ENCODE measurements at regions not wholly inside any gene's neighbourhood (a gene's known extent, or its start where the extent isn't known, plus 50 kb on each side); places are given as distances from the start of the nearest gene placed in this dataset.

GRCh38 chr1:232191560-232191959, 438.4 kb downstream of the SIPA1L2 start:
- TF ChIP-seq, protein P1, sequence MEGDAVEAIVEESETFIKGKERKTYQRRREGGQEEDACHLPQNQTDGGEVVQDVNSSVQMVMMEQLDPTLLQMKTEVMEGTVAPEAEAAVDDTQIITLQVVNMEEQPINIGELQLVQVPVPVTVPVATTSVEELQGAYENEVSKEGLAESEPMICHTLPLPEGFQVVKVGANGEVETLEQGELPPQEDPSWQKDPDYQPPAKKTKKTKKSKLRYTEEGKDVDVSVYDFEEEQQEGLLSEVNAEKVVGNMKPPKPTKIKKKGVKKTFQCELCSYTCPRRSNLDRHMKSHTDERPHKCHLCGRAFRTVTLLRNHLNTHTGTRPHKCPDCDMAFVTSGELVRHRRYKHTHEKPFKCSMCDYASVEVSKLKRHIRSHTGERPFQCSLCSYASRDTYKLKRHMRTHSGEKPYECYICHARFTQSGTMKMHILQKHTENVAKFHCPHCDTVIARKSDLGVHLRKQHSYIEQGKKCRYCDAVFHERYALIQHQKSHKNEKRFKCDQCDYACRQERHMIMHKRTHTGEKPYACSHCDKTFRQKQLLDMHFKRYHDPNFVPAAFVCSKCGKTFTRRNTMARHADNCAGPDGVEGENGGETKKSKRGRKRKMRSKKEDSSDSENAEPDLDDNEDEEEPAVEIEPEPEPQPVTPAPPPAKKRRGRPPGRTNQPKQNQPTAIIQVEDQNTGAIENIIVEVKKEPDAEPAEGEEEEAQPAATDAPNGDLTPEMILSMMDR (IDR thresholded peaks at IDR 0.05; ENCODE audit: insufficient read depth, missing control alignments), result no peak
- DNase-seq (ENCODE audit: insufficient read length, low spot score) (no peak), FAIRE-seq (no peak)

DNA sequence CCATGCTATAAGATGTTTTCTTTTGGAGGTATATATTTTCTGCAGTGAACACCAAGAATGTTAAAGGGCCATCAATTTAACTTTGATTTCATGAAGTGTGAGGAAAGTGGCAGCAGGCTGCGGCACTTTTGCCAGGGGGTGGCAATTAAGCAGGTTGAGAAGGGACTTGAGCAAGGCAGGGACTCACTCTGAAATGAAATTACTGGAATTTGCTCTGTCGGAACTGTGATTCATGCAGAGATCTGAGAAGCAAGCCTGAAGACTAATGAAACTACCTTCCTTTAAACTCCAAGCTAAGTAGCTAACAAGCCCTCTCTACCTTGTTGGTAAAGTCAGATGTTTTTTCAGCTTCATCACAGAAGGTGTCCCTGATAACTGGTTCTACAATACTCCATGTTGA, 441.6 kb downstream of the SIPA1L2 start:
- no peak for FAIRE-seq
- DNase-seq (ENCODE audit: insufficient read length, low spot score), result no peak

GRCh38 chr1:232186931-232187330, 443.0 kb downstream of the SIPA1L2 start:
- TF ChIP-seq, protein P1 (IDR thresholded peaks at IDR 0.05; ENCODE audit: insufficient read depth, missing control alignments), result no peak
- no peak for FAIRE-seq
- no peak for DNase-seq (ENCODE audit: insufficient read length, low spot score)

More for the DNA sequence above, 441.6 kb downstream of the SIPA1L2 start:
- TF ChIP-seq, protein P1 (IDR thresholded peaks at IDR 0.05; ENCODE audit: insufficient read depth, missing control alignments), result no peak

DNA sequence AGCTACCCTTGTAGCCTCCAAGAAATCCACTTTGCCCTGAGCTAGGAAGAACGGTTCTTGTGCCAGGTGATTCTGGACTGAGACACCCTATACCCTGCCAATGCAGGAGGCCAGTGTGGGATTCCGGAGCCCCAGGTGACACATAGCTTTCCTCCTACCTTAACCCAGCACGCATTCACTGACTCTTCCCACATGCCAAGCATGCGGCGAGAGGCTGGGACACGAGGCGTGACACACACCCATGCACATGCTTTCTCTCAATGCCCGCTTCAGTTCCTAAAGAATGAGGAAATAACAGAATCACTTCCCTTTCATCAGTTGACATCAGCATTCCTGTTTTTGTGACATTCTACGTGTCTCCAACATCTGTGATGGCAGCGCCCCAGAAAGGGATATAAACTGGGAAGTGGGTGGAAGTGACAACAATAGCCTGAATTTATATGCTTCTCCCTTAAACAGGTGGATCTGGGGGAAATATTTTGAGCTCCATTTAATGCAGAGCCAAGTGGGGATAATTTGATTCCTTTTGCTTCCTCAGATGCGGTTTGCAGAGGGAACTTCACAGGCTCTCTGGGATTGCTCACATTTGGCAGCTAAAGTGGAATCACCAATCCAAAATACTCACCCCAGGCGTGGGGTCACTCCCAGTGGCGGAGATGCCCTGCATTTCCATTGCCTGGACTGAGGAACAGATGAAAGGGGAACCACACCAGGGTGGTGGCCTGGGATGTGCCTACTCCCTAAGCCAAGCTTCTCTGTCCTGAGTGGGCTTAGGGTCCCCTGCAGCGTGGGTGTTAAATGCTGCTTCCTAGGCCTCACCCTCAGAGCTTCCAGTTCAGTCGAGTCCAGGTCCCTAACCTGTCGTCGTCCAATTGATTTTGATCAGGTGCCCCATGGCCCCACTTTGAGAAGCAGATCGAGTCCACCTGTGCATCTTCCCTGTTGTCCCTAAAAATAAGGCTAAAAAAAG, 445.1 kb downstream of the SIPA1L2 start:
- TF ChIP-seq, protein P1 (IDR thresholded peaks at IDR 0.05; ENCODE audit: insufficient read depth, missing control alignments), result no peak
- FAIRE-seq, result no peak
- no peak for DNase-seq (ENCODE audit: insufficient read length, low spot score)

DNA sequence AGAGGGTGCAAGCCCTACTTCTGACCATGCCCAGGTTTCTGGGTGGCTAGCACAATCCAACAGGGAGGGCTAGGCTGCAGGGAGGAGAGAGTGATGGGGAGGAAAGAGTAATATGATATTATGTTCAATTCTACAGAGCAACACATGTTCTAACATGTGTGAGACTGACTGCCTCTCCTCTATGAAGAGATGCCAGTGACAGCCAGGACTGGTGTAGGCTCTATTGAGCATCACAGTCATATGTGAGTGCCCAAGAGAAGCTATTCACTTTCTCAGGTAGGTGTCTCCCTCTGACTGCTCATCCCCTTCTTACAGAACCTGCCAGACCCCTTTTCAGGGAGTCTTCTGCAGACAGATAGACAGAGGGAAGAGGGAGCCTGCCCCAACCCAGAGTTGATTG, 446.1 kb downstream of the SIPA1L2 start:
- TF ChIP-seq, protein P1 (IDR thresholded peaks at IDR 0.05; ENCODE audit: insufficient read depth, missing control alignments), result peak; percentile 18
- FAIRE-seq, result no peak
- DNase-seq (ENCODE audit: insufficient read length, low spot score), result no peak

- FAIRE-seq (no peak), DNase-seq (ENCODE audit: insufficient read length, low spot score) (no peak)
- TF ChIP-seq, protein P1 (IDR thresholded peaks at IDR 0.05; ENCODE audit: insufficient read depth, missing control alignments), result no peak
These were observed 446.6 kb downstream of the SIPA1L2 start for GRCh38 chr1:232183266-232183800.

DNA sequence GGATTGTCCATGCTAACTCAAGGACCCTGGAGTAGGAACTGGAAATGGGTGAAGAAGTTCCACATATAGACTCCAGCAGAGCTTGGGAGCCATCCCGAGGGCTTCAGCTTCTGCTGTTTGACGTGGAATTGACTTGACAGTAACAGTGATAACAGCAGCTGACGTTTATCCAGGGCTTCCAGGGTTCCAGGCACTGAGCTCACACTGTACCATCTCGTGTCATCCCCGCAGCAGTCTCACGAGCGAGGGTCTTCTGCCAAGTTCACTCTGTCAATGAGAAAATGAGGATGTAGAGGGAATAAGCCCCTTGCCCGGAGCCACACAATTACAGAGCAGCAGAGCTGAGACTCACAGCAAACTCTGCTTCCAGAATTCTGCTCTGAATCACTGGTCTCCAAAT, 447.7 kb downstream of the SIPA1L2 start:
- FAIRE-seq, result no peak
- TF ChIP-seq, protein P1 (IDR thresholded peaks at IDR 0.05; ENCODE audit: insufficient read depth, missing control alignments), result no peak
- no peak for DNase-seq (ENCODE audit: insufficient read length, low spot score)

Data from D721Med (cell line).